Esophagus squamous epithelium (tissue), 5 donors: ENCODE measurements at regions not wholly inside any gene's neighbourhood (a gene's known extent, or its start where the extent isn't known, plus 50 kb on each side); places are given as distances from the start of the nearest gene placed in this dataset.

Experiments
- DNase-seq: peaks from one replicate; lab custom pipeline; 2025; lab: John Stamatoyannopoulos, UW
- H3K27ac ChIP-seq, 4 donors: fragments of 200-600 bp; sonication (generic); one replicate each; pipeline ENCODE4 v1.5.1; 2016 to 2019; ENCODE audit warnings: mild to moderate bottlenecking in 1 of 4
- H3K27me3 ChIP-seq, 4 donors: fragments of 200-600 bp; sonication (generic); 1 replicate in 3 of 4; 2 replicates in 1 of 4; pipeline versions ENCODE4 v1.5.1 to v1.6.0; 2017 to 2021; ENCODE audit warnings: antibody characterized with exemption in 1 of 4
- H3K36me3 ChIP-seq, 3 donors: fragments of 200-600 bp; sonication (generic); one replicate each; pipeline ENCODE4 v1.5.1; 2016 to 2019
- H3K4me1 ChIP-seq, 3 donors: fragments of 200-600 bp; sonication (generic); one replicate each; pipeline ENCODE4 v1.5.1; 2017 to 2019
- H3K4me3 ChIP-seq, 4 donors: fragments of 200-600 bp; sonication (generic); 1 replicate in 3 of 4; 2 replicates in 1 of 4; pipeline ENCODE4 v1.5.1; 2016 to 2019; ENCODE audit warnings: mild to moderate bottlenecking in 2 of 4, moderate library complexity in 1 of 4
- H3K9me3 ChIP-seq, 3 donors: fragments of 200-600 bp; sonication (generic); one replicate each; pipeline ENCODE4 v1.5.1; 2016 to 2019
- CTCF ChIP-seq, 6 experiments: fragments of 450-650 bp in 4 of 6; fragments of 200-600 bp in 2 of 6; sonication (generic) in 2 of 6; IDR thresholded peaks; one replicate each; pipeline ENCODE4 v1.5.1; 2016 to 2019; ENCODE audit warnings: antibody characterized with exemption in 6 of 6, mild to moderate bottlenecking in 4 of 6, moderate library complexity in 4 of 6
- POLR2A ChIP-seq, 4 donors: fragments of 450-650 bp; IDR thresholded peaks; one replicate each; pipeline ENCODE4 v1.6.1; 2017; ENCODE audit warnings: antibody characterized with exemption in 4 of 4, mild to moderate bottlenecking in 4 of 4, moderate library complexity in 3 of 4
- WGBS, 2 donors: methylation state at CpG; one replicate each; pipeline ENCODE4 v1.1.5; 2018; 5-methylcytosine and 5-hydroxymethylcytosine counted together
- intact Hi-C: fragments of 100-400 bp; cut with DNase I; formaldehyde crosslinking; loops from one replicate; pipeline ENCODE4 v1.15.0; 2022
- donor health status: DM: yes; HTN: yes; CAD: no.

GRCh38 chr13:99131410-99131809, 69.2 kb upstream of the UBAC2 start:
- Histone ChIP-seq H3K9me3 (no peaks in the 10 kb centered on the region), H3K27ac (no peak overlapping the region), H3K4me3 (no peak overlapping the region), H3K36me3 (no peaks in the 10 kb centered on the region), H3K4me1 (no peaks in the 10 kb centered on the region), H3K27me3 (peaks cover 0 to 4% (median 0%) of the 10 kb centered on the region in 4 donors)
- intact Hi-C loops = no loop called here
- 84 to 91% methylated on average over 4 of the region's 4 CpGs for WGBS, 2 donors
- TF ChIP-seq POLR2A (IDR thresholded peaks at IDR 0.05) = no peak
- TF ChIP-seq CTCF (IDR thresholded peaks at IDR 0.05) = no peak
- DNase-seq = no peak

- no peaks in the 10 kb centered on the region for H3K9me3 ChIP-seq
- no peak overlapping the region for H3K4me3 ChIP-seq
- DNase-seq = no peak
- intact Hi-C loops = no loop called here
- H3K4me1 ChIP-seq = no peaks in the 10 kb centered on the region
- no peaks in the 10 kb centered on the region for H3K36me3 ChIP-seq
- TF ChIP-seq CTCF (IDR thresholded peaks at IDR 0.05) (no peak), POLR2A (IDR thresholded peaks at IDR 0.05) (no peak)
- no peak overlapping the region for H3K27ac ChIP-seq
- peaks cover 0 to 4% (median 0%) of the 10 kb centered on the region in 4 donors for H3K27me3 ChIP-seq
Measured at GRCh38 chr13:99132295-99132835, 68.3 kb upstream of the UBAC2 start.

GRCh38 chr13:99133230-99133629, 67.4 kb upstream of the UBAC2 start:
- WGBS, 2 donors = 95 to 97% methylated on average over 1 of the region's 1 CpG
- H3K27me3 ChIP-seq = peaks cover 0 to 4% (median 0%) of the 10 kb centered on the region in 4 donors
- intact Hi-C loops = no loop called here
- no peak for DNase-seq
- no peak overlapping the region for H3K4me3 ChIP-seq
- H3K27ac ChIP-seq = no peak overlapping the region
- no peaks in the 10 kb centered on the region for H3K36me3 ChIP-seq
- TF ChIP-seq POLR2A (IDR thresholded peaks at IDR 0.05) (no peak), CTCF (IDR thresholded peaks at IDR 0.05) (no peak)
- no peaks in the 10 kb centered on the region for H3K9me3 ChIP-seq
- H3K4me1 ChIP-seq = no peaks in the 10 kb centered on the region

GRCh38 chr13:99133848-99134247, 66.8 kb upstream of the UBAC2 start:
- Histone ChIP-seq H3K27me3 (peaks cover 0 to 4% (median 0%) of the 10 kb centered on the region in 4 donors), H3K4me3 (no peak overlapping the region), H3K4me1 (no peaks in the 10 kb centered on the region), H3K27ac (no peak overlapping the region), H3K9me3 (no peaks in the 10 kb centered on the region), H3K36me3 (no peaks in the 10 kb centered on the region)
- TF ChIP-seq CTCF (IDR thresholded peaks at IDR 0.05) (no peak), POLR2A (IDR thresholded peaks at IDR 0.05) (no peak)
- DNase-seq = no peak
- WGBS, 2 donors = 81 to 88% methylated on average over 3 of the region's 3 CpGs
- intact Hi-C loops = no loop called here

GRCh38 chr13:99135591-99135990, 65.1 kb upstream of the UBAC2 start:
- TF ChIP-seq CTCF (IDR thresholded peaks at IDR 0.05) = no peak
- TF ChIP-seq POLR2A (IDR thresholded peaks at IDR 0.05) = no peak
- Histone ChIP-seq H3K36me3 (no peaks in the 10 kb centered on the region), H3K27ac (no peak overlapping the region), H3K4me3 (no peak overlapping the region), H3K4me1 (no peaks in the 10 kb centered on the region), H3K9me3 (no peaks in the 10 kb centered on the region), H3K27me3 (no peaks in the 10 kb centered on the region)
- intact Hi-C loops = no loop called here
- 67 to 78% methylated on average over 4 of the region's 4 CpGs for WGBS, 2 donors
- no peak for DNase-seq
